Panc1 (cell line): ENCODE measurements at regions not wholly inside any gene's neighbourhood (a gene's known extent, or its start where the extent isn't known, plus 50 kb on each side); places are given as distances from the start of the nearest gene placed in this dataset.
A peak's percentile ranks its signal among the peaks of the same experiment; 100 is the strongest.

ENCODE experiments used
- ATAC-seq: fragments of 200-7000 bp; cut with Tn5 transposase; 2 replicates; pipeline ENCODE4 v1.9.1; 2020; ENCODE audit warnings: mild to moderate bottlenecking, moderate library complexity
- BruUV-seq: library from RNA; stranded (reverse); fragments of 400-500 nt; replicated peaks from 2 replicates; lab custom pipeline; 2021; lab: Mats Ljungman, UMichigan
- CTCF ChIA-PET: fragments of 300-600 bp; sonication (Branson Sonifier 250); formaldehyde crosslinking; loops from one replicate; lab custom pipeline; 2022; ENCODE audit warnings: antibody characterized with exemption; lab: Charles Lee
- POLR2A ChIA-PET: fragments of 300-600 bp; sonication (Branson Sonifier 250); formaldehyde crosslinking; loops from one replicate; lab custom pipeline; 2022; ENCODE audit warnings: antibody characterized with exemption; lab: Charles Lee
- DNase-seq: peaks from one replicate; pipeline ENCODE4 v3.0.0-alpha.2; 2010; ENCODE audit warnings: low read depth, low spot score
- H3K27ac ChIP-seq: 2 replicates; pipeline ENCODE4 v1.5.1; 2011; ENCODE audit warnings: mild to moderate bottlenecking, low read length, inconsistent platforms
- H3K27me3 ChIP-seq: fragments of 200-500 bp; sonication (Bioruptor generic); 2 replicates; pipeline ENCODE4 v1.6.0; 2014; ENCODE audit warnings: low read length, inconsistent platforms; ENCODE audit not compliant: control insufficient read depth, insufficient read depth
- H3K36me3 ChIP-seq: fragments of 200-500 bp; sonication (Bioruptor generic); 2 replicates; pipeline ENCODE4 v1.5.1; 2014; ENCODE audit warnings: inconsistent platforms, mild to moderate bottlenecking, low read length, moderate library complexity; ENCODE audit not compliant: control insufficient read depth, insufficient read depth
- H3K4me1 ChIP-seq: 2 replicates; pipeline ENCODE4 v1.5.1; 2011; ENCODE audit warnings: inconsistent platforms, mild to moderate bottlenecking, low read length, moderate library complexity; ENCODE audit not compliant: control insufficient read depth, insufficient read depth
- H3K4me3 ChIP-seq, 2 experiments: 2 replicates each; pipeline ENCODE4 v1.5.1; 2011 to 2012; ENCODE audit warnings: low read depth in 2 of 2, low read length in 2 of 2, mild to moderate bottlenecking in 2 of 2, inconsistent platforms in 1 of 2, moderate library complexity in 1 of 2
- H3K9me3 ChIP-seq: fragments of 200-500 bp; sonication (Bioruptor generic); 2 replicates; pipeline ENCODE4 v1.5.1; 2014; ENCODE audit warnings: low read depth, mild to moderate bottlenecking, inconsistent platforms, low read length, moderate library complexity; ENCODE audit not compliant: control insufficient read depth, insufficient read depth
- CTCF ChIP-seq: fragments of 450-650 bp; IDR thresholded peaks from 2 replicates; pipeline ENCODE4 v1.5.1; 2017; ENCODE audit warnings: mild to moderate bottlenecking
- POLR2AphosphoS5 ChIP-seq: IDR thresholded peaks from 2 replicates; pipeline ENCODE4 v1.6.1; 2012; ENCODE audit warnings: mild to moderate bottlenecking, low read depth, low read length, moderate library complexity
- REST ChIP-seq, 2 experiments: IDR thresholded peaks; 2 replicates each; pipeline ENCODE4 v1.6.1; 2011 to 2012; ENCODE audit warnings: low read depth in 2 of 2, control low read depth in 1 of 2, low read length in 1 of 2, mild to moderate bottlenecking in 1 of 2, moderate library complexity in 1 of 2; ENCODE audit not compliant: insufficient read depth in 1 of 2
- SIN3A ChIP-seq: IDR thresholded peaks from 2 replicates; pipeline ENCODE4 v1.6.1; 2012; ENCODE audit warnings: low read depth, mild to moderate bottlenecking, low read length, moderate library complexity, borderline replicate concordance; ENCODE audit not compliant: insufficient read depth
- TCF7L2 ChIP-seq: IDR thresholded peaks from 2 replicates; pipeline ENCODE4 v1.6.1; 2011; ENCODE audit warnings: mild to moderate bottlenecking, low read depth, low read length, inconsistent platforms
- in situ Hi-C: cut with HindIII; loops from 2 replicates; pipeline ENCODE4 v1.10.0; 2016; ENCODE audit warnings: low sequenced_read_pairs, low pct_unique_long_range_greater_than_20kb
- intact Hi-C: fragments of 100-400 bp; cut with micrococcal nuclease; formaldehyde crosslinking; loops from one replicate; pipeline ENCODE4 v1.10.0; 2022; ENCODE audit not compliant: unreplicated experiment

GRCh38 chr9:90457386-90458190 lies 185.0 kb downstream of the DIRAS2 start:
- CTCF ChIA-PET = no interaction called here
- no peak for DNase-seq
- Histone ChIP-seq H3K27me3 (no peaks in the 10 kb centered on the region), H3K9me3 (no peaks in the 10 kb centered on the region), H3K4me1 (no peaks in the 10 kb centered on the region), H3K36me3 (no peaks in the 10 kb centered on the region), H3K4me3 (no peak overlapping the region), H3K27ac (no peak overlapping the region)
- intact Hi-C loops (no loop called here), in situ Hi-C loops (no loop called here)
- BruUV-seq = no TSS peak
- POLR2A ChIA-PET = no interaction called here
- TF ChIP-seq SIN3A (no peak), CTCF (no peak), TCF7L2 (no peak), REST (IDR thresholded peaks at IDR 0.05; ENCODE audit: insufficient read depth in 1 of 2, low read depth in 2 of 2, low read length in 1 of 2) (no peak), POLR2AphosphoS5 (no peak)
- ATAC-seq = no peak

DNA sequence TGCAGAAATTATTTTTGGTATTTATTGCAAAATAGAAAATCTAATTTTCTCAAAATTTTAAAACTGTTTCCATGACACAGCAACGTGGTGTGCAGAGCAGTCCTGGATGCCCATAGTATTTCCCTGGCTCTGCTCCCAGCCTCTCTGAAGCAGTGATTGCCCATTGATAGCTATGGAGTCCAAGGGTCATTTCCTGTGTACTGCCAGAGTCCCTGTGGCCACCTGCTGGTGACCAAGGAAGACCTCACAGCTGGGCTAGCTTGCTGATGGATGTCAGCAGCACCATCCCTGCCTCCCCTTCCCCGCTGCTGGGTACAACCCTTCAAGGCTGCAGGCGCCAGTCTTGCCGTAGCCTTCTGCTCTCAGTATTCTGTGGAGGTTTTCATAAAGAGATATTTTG lies 184.1 kb downstream of the DIRAS2 start:
- H3K27ac ChIP-seq = no peak overlapping the region
- H3K4me3 ChIP-seq = no peak overlapping the region
- intact Hi-C loops = no loop called here
- H3K4me1 ChIP-seq = no peaks in the 10 kb centered on the region
- H3K27me3 ChIP-seq = no peaks in the 10 kb centered on the region
- TF ChIP-seq CTCF (0 out of 2 replicates have a peak, but pooled peaks have one; percentile 12), POLR2AphosphoS5 (no peak)
- H3K9me3 ChIP-seq = no peaks in the 10 kb centered on the region
- CTCF ChIA-PET = no interaction called here
- POLR2A ChIA-PET = no interaction called here
- DNase-seq (no peak), ATAC-seq (no peak)
- H3K36me3 ChIP-seq = no peaks in the 10 kb centered on the region
- in situ Hi-C loops = no loop called here
- no TSS peak for BruUV-seq
